ENCODE measurements at regions not wholly inside any gene's neighbourhood (a gene's known extent, or its start where the extent isn't known, plus 50 kb on each side); places are given as distances from the start of the nearest gene placed in this dataset.

DNA sequence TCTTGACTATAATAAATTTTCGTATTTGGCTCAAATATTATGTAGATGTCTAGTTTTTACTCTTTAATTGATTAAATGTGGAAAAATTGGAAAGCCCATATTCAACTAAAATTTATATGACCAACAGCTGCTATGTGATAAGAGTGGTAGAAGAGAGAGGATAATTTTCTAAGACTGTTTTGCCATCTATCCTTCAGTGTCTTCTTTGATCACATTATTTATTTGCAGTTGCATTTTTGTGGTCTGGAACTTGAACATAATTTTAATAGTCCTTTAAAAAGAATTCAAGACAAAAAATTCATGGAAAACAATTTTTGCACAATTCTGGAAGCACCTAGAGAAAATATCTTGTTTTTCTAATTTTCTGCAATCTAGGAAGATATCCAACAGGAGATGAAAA lies 213.3 kb upstream of the THBS1 start:
- DNase-seq (ENCODE audit: low read depth in 1 of 2, low spot score in 1 of 2), result no peak
- Histone ChIP-seq H3K9me3 (no peaks in the 10 kb centered on the region), H3K27ac (no peak overlapping the region), H3K4me1 (peaks cover 19% of the 10 kb centered on the region), H3K4me3 (no peak overlapping the region), H3K4me2 (no peak overlapping the region)
- WGBS (ENCODE audit: missing lambda C conversion rate), result 54% methylated on average over 1 of the region's 1 CpG
- ChIA-PET CTCF (interaction anchor here (1.1 kb wide), 1 partner anchor 212 kb away, joined by 3 read pairs; no protein-coding TSS in a partner anchor), POLR2A (no interaction called here)
- no peak for FAIRE-seq
- no peak for ATAC-seq
- TF ChIP-seq FOSL2 (IDR thresholded peaks at IDR 0.05), result no peak
- no peak for TF ChIP-seq FOSL2 (CRISPR knock-in tag; IDR thresholded peaks at IDR 0.05)
- TF ChIP-seq, protein P1, sequence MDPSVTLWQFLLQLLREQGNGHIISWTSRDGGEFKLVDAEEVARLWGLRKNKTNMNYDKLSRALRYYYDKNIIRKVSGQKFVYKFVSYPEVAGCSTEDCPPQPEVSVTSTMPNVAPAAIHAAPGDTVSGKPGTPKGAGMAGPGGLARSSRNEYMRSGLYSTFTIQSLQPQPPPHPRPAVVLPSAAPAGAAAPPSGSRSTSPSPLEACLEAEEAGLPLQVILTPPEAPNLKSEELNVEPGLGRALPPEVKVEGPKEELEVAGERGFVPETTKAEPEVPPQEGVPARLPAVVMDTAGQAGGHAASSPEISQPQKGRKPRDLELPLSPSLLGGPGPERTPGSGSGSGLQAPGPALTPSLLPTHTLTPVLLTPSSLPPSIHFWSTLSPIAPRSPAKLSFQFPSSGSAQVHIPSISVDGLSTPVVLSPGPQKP (IDR thresholded peaks at IDR 0.05; ENCODE audit: low read depth, low read length), result no peak
- no peak for TF ChIP-seq CTCF (IDR thresholded peaks at IDR 0.05)
- TF ChIP-seq BHLHE40 (IDR thresholded peaks at IDR 0.05; ENCODE audit: low read depth, low read length), result no peak
- no peak for TF ChIP-seq HDAC2 (IDR thresholded peaks at IDR 0.05)
- TF ChIP-seq KDM5A (IDR thresholded peaks at IDR 0.05), result no peak
- TF ChIP-seq HOXB13 (CRISPR knock-in tag; IDR thresholded peaks at IDR 0.05; ENCODE audit: low read depth), result no peak
- no peak for TF ChIP-seq TP53 (CRISPR knock-in tag; IDR thresholded peaks at IDR 0.05)
- TF ChIP-seq HOXB5 (CRISPR knock-in tag; IDR thresholded peaks at IDR 0.05), result no peak

DNA sequence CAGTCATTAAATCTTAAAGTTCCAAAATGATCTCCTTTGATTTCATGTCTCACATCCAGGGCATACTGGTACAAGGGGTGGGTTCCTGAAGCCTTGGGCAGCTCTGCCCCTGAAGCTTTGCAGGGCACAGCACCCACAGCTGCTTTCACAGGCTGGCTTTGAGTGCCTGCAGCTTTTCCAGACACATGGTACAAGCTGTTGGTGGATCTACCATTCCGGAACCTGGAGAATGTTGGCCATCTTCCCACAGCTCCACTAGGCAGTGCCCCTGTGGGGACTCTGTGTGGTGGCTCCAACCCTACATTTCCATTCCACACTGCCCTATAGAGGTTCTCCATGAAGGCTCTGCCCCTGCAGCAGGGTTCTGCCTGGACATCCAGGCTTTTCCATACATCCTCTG lies 211.1 kb upstream of the THBS1 start:
- CTCF ChIA-PET, result interaction anchor here (0.7 to 0.9 kb wide), 2 partner anchors 68 to 556 kb away, joined by 3 read pairs; no protein-coding TSS in a partner anchor
- H3K9me3 ChIP-seq, result no peaks in the 10 kb centered on the region
- FAIRE-seq (no peak), DNase-seq (ENCODE audit: low read depth in 1 of 2, low spot score in 1 of 2) (no peak), ATAC-seq (no peak)
- H3K4me2 ChIP-seq, result no peak overlapping the region
- H3K4me1 ChIP-seq, result peaks cover 2% of the 10 kb centered on the region; the same call in 1 of the 3 replicates
- 100% methylated on average over 1 of the region's 1 CpG for WGBS (ENCODE audit: missing lambda C conversion rate)
- POLR2A ChIA-PET, result no interaction called here
- TF ChIP-seq MAX (IDR thresholded peaks at IDR 0.05) (no peak), POLR2A (IDR thresholded peaks at IDR 0.05; ENCODE audit: low read length) (no peak), HOXB13 (CRISPR knock-in tag; IDR thresholded peaks at IDR 0.05; ENCODE audit: low read depth) (no peak), NPAS2 (CRISPR knock-in tag; IDR thresholded peaks at IDR 0.05; ENCODE audit: borderline replicate concordance) (no peak), CHD2 (IDR thresholded peaks at IDR 0.05; ENCODE audit: low read length, partially characterized antibody) (no peak), EP300 (IDR thresholded peaks at IDR 0.05) (no peak), CEBPB (IDR thresholded peaks at IDR 0.05) (no peak), RAD21 (conservative IDR thresholded peaks at IDR 0.05 in 1 of 2, IDR thresholded peaks at IDR 0.05 in 1 of 2) (no peak), KDM1A (IDR thresholded peaks at IDR 0.05; ENCODE audit: low read depth) (no peak), RFX5 (IDR thresholded peaks at IDR 0.05) (no peak), POLR2AphosphoS2 (conservative IDR thresholded peaks at IDR 0.05; ENCODE audit: low read length) (no peak), MYC (IDR thresholded peaks at IDR 0.05; ENCODE audit: borderline replicate concordance, low read length) (no peak), ESRRA (IDR thresholded peaks at IDR 0.05; ENCODE audit: borderline replicate concordance, low read length) (no peak), SMC3 (IDR thresholded peaks at IDR 0.05) (no peak), RNF2 (IDR thresholded peaks at IDR 0.05; ENCODE audit: borderline replicate concordance, low read depth) (no peak), ZSCAN20 (CRISPR knock-in tag; IDR thresholded peaks at IDR 0.05) (no peak), FOSL2 (IDR thresholded peaks at IDR 0.05) (no peak), FOSL2 (CRISPR knock-in tag; IDR thresholded peaks at IDR 0.05) (no peak)
- TF ChIP-seq, protein P1 (IDR thresholded peaks at IDR 0.05; ENCODE audit: low read depth, low read length), result no peak
- no peak overlapping the region for H3K4me3 ChIP-seq
- no peak overlapping the region for H3K27ac ChIP-seq

Data from A549 (cell line).